K562 (cell line): ENCODE measurements at regions not wholly inside any gene's neighbourhood (a gene's known extent, or its start where the extent isn't known, plus 50 kb on each side); places are given as distances from the start of the nearest gene placed in this dataset.

Source experiments
- ATAC-seq: fragments of 200-7000 bp; cut with Tn5 transposase; 3 replicates; pipeline ENCODE4 v1.9.1; 2020; ENCODE audit warnings: moderate library complexity
- BruUV-seq: library from RNA; stranded (reverse); fragments of 400-500 nt; replicated peaks from 2 replicates; lab custom pipeline; 2021; lab: Mats Ljungman, UMichigan
- CTCF ChIA-PET: fragments of 300-600 bp; formaldehyde crosslinking; extraction: SDS; loops from one replicate; lab custom pipeline; 2021; ENCODE audit warnings: low intra/inter-chr PET ratio; lab: Yijun Ruan, JAX
- POLR2A ChIA-PET: fragments of 300-600, 350-650 bp; sonication (Branson Sonifier 250); formaldehyde crosslinking; extraction: SDS; loops from one replicate; lab custom pipeline; 2021; ENCODE audit warnings: antibody characterized with exemption, inconsistent platforms; lab: Yijun Ruan, JAX
- DNase-seq, 4 experiments: peaks; one replicate each; pipeline versions ENCODE4 v3.0.0 to v3.0.0-alpha.2; 2011 to 2018; ENCODE audit warnings: low spot score in 3 of 4, mixed read lengths in 3 of 4; ENCODE audit errors: extremely low read depth in 1 of 4
- FAIRE-seq: peaks from 2 replicates; lab custom pipeline; 2011; peaks lifted over from hg19 to GRCh38; lab: Jason Lieb, UNC
- H2AFZ ChIP-seq: 2 replicates; pipeline ENCODE4 v1.6.0; 2011; ENCODE audit warnings: low read depth, low read length, control low read depth, inconsistent platforms
- H3K27ac ChIP-seq: fragments of 200-600 bp; 3 replicates; pipeline ENCODE4 v1.8.0; 2011; ENCODE audit warnings: low read depth, mild to moderate bottlenecking, control low read depth, inconsistent platforms, low read length, moderate library complexity, mixed read lengths; ENCODE audit errors: extremely low read depth
- H3K27me3 ChIP-seq, 2 experiments: fragments of 300-600 bp in 1 of 2; 2 replicates in 1 of 2; 3 replicates in 1 of 2; pipeline versions ENCODE4 v1.6.0 to v1.8.0; 2011; ENCODE audit warnings: inconsistent platforms in 2 of 2, low read length in 2 of 2, mild to moderate bottlenecking in 1 of 2, mixed read lengths in 1 of 2, moderate library complexity in 1 of 2; ENCODE audit not compliant: control insufficient read depth in 2 of 2, insufficient read depth in 2 of 2
- H3K36me3 ChIP-seq: fragments of 300-600 bp; 3 replicates; pipeline ENCODE4 v1.8.0; 2011; ENCODE audit warnings: mild to moderate bottlenecking, low read length, inconsistent platforms; ENCODE audit not compliant: control insufficient read depth, insufficient read depth
- H3K4me1 ChIP-seq, 2 experiments: fragments of 200-600 bp in 1 of 2; replicated peaks in 1 of 2; 2 replicates in 1 of 2; 3 replicates in 1 of 2; pipeline versions ENCODE4 v1.5.1 to v1.8.0; 2011; ENCODE audit warnings: inconsistent platforms in 2 of 2, low read length in 2 of 2, mild to moderate bottlenecking in 1 of 2, mixed read lengths in 1 of 2, moderate library complexity in 1 of 2; ENCODE audit not compliant: control insufficient read depth in 2 of 2, insufficient read depth in 2 of 2
- H3K4me2 ChIP-seq: 2 replicates; pipeline ENCODE4 v1.6.1; 2011; ENCODE audit warnings: low read length, control low read depth, inconsistent platforms, mixed read lengths; ENCODE audit not compliant: insufficient read depth
- H3K4me3 ChIP-seq: fragments of 200-600 bp; sonication (generic), shearing (Covaris generic); 2 replicates; pipeline ENCODE4 v1.5.1; 2016; ENCODE audit warnings: control low read depth, inconsistent platforms
- H3K79me2 ChIP-seq: fragments of 200-600 bp; 3 replicates; pipeline ENCODE4 v1.8.0; 2011; ENCODE audit warnings: low read length, inconsistent platforms; ENCODE audit not compliant: control insufficient read depth, insufficient read depth
- H3K9ac ChIP-seq, 2 experiments: 2 replicates each; pipeline versions ENCODE4 v1.6.0 to v1.6.1; 2011; ENCODE audit warnings: low read depth in 2 of 2, low read length in 2 of 2, control low read depth in 1 of 2, inconsistent platforms in 1 of 2, mild to moderate bottlenecking in 1 of 2, mixed read lengths in 1 of 2; ENCODE audit not compliant: insufficient read depth in 1 of 2
- H3K9me1 ChIP-seq: one replicate; pipeline ENCODE4 v1.6.0; 2011; ENCODE audit warnings: inconsistent platforms, mild to moderate bottlenecking, low read length, moderate library complexity; ENCODE audit not compliant: control insufficient read depth, insufficient read depth
- H3K9me3 ChIP-seq: replicated peaks from 2 replicates; pipeline ENCODE4 v1.5.1; 2011; ENCODE audit warnings: low read depth, low read length, inconsistent platforms; ENCODE audit not compliant: control insufficient read depth, insufficient read depth
- H4K20me1 ChIP-seq: replicated peaks from 2 replicates; pipeline ENCODE4 v1.6.1; 2011; ENCODE audit warnings: low read length, inconsistent platforms, mixed read lengths; ENCODE audit not compliant: control insufficient read depth, insufficient read depth
- BRF1 ChIP-seq: IDR thresholded peaks from 3 replicates; pipeline ENCODE4 v1.6.1; 2011; ENCODE audit warnings: borderline replicate concordance, mild to moderate bottlenecking; ENCODE audit not compliant: insufficient read length; ENCODE audit errors: extremely low read depth
- HDAC2 ChIP-seq: fragments of 450-650 bp; IDR thresholded peaks from 2 replicates; pipeline ENCODE4 v1.6.1; 2016; ENCODE audit warnings: mild to moderate bottlenecking
- KDM4B ChIP-seq, 2 experiments: fragments of 450-650 bp in 1 of 2; sonication (generic) in 1 of 2; IDR thresholded peaks; 2 replicates each; pipeline ENCODE4 v1.6.1; 2016 to 2017; ENCODE audit warnings: borderline replicate concordance in 2 of 2, antibody characterized with exemption in 1 of 2, low read depth in 1 of 2, mild to moderate bottlenecking in 1 of 2
- MAFG ChIP-seq: fragments of 450-650 bp; conservative IDR thresholded peaks from 2 replicates; pipeline ENCODE4 v1.6.1; 2016; ENCODE audit warnings: missing genetic modification characterization, missing compliant biosample characterization
- MIER1 ChIP-seq: fragments of 450-650 bp; IDR thresholded peaks from 2 replicates; pipeline ENCODE4 v1.6.1; 2016; ENCODE audit warnings: antibody characterized with exemption, mild to moderate bottlenecking, low read depth
- NFE2 ChIP-seq: IDR thresholded peaks from 2 replicates; pipeline ENCODE4 v1.6.1; 2014; ENCODE audit warnings: antibody characterized with exemption, low read depth
- ZNF589 ChIP-seq: fragments of 200-800 bp; sonication (Bioruptor generic); IDR thresholded peaks from 2 replicates; pipeline ENCODE4 v1.6.1; 2016; ENCODE audit warnings: low read depth, missing genetic modification characterization, missing compliant biosample characterization
- ZNF695 ChIP-seq: fragments of 450-650 bp; formaldehyde crosslinking; IDR thresholded peaks from 2 replicates; pipeline ENCODE4 v1.4.0; 2020; ENCODE audit warnings: mild to moderate bottlenecking, moderate library complexity
- WGBS: fragments of 100-300 bp; shearing (Covaris generic); methylation state at CpG from one replicate; pipeline ENCODE4 v1.1.6; 2016; ENCODE audit warnings: low coverage, mixed read lengths; ENCODE audit not compliant: insufficient coverage; ENCODE audit errors: missing lambda C conversion rate; 5-methylcytosine and 5-hydroxymethylcytosine counted together
- in situ Hi-C: fragments of 300-500 bp; cut with MboI; formaldehyde crosslinking; loops from 4 replicates; pipeline ENCODE4 v1.15.0; 2018; ENCODE audit warnings: inconsistent platforms, mixed read lengths
- intact Hi-C: fragments of 100-400 bp; cut with micrococcal nuclease; formaldehyde crosslinking; loops from 2 replicates; pipeline ENCODE4 v1.14.2; 2022
- TF ChIP-seq, protein P1 (sequence below), 2 experiments: fragments of 450-650 bp in 1 of 2; sonication (generic) in 1 of 2; formaldehyde crosslinking in 1 of 2; IDR thresholded peaks; 2 replicates each; pipeline versions ENCODE4 v1.7.1 to v1.9.0; 2016 to 2022; ENCODE audit warnings: inconsistent platforms in 1 of 2, mild to moderate bottlenecking in 1 of 2, missing genetic modification reagents in 1 of 2

DNA sequence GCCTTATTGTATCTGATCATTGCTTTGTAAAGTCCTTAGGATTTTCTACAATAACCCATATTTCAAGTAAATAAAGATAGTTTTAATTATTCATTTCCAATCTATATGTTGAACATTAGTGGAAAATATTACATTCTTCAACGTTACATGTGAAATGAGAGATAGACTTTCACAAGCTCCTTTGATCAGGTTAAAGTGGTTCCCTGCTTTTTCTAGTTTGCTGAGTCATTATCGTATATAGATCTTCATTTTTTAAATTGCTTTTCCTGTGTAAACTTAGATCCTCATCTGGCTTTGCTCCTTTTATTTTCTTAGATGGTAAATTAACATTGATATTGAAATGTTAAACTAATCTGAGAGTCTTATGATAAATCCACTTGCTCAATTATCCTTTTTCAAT is 599.0 kb downstream of the TRAM1L1 start:
- H2AFZ ChIP-seq, result no peak overlapping the region
- ChIA-PET POLR2A (no interaction called here), CTCF (no interaction called here)
- no peak overlapping the region for H3K27ac ChIP-seq
- no peaks in the 10 kb centered on the region for H3K36me3 ChIP-seq
- DNase-seq, result no peak
- BruUV-seq, result no TSS peak
- no peaks in the 10 kb centered on the region for H3K27me3 ChIP-seq
- no peaks in the 10 kb centered on the region for H4K20me1 ChIP-seq
- 0% methylated on average over 2 of the region's 2 CpGs for WGBS
- no peak overlapping the region for H3K4me3 ChIP-seq
- intact Hi-C loops, result no loop called here
- FAIRE-seq, result no peak
- H3K4me2 ChIP-seq, result no peak overlapping the region
- H3K9me1 ChIP-seq, result no peaks in the 10 kb centered on the region
- H3K79me2 ChIP-seq, result no peaks in the 10 kb centered on the region
- TF ChIP-seq ZNF589 (CRISPR knock-in tag) (no peak), ZNF695 (CRISPR knock-in tag) (no peak), NFE2 (0 out of 2 replicates have a peak, but pooled peaks have one; percentile 10), HDAC2 (no peak), MAFG (peak; percentile 27; the same call in 1 of the 2 replicates), MIER1 (no peak), KDM4B (IDR thresholded peaks at IDR 0.05; ENCODE audit: borderline replicate concordance in 2 of 2, low read depth in 1 of 2) (no peak), BRF1 (no peak)
- TF ChIP-seq, protein P1, sequence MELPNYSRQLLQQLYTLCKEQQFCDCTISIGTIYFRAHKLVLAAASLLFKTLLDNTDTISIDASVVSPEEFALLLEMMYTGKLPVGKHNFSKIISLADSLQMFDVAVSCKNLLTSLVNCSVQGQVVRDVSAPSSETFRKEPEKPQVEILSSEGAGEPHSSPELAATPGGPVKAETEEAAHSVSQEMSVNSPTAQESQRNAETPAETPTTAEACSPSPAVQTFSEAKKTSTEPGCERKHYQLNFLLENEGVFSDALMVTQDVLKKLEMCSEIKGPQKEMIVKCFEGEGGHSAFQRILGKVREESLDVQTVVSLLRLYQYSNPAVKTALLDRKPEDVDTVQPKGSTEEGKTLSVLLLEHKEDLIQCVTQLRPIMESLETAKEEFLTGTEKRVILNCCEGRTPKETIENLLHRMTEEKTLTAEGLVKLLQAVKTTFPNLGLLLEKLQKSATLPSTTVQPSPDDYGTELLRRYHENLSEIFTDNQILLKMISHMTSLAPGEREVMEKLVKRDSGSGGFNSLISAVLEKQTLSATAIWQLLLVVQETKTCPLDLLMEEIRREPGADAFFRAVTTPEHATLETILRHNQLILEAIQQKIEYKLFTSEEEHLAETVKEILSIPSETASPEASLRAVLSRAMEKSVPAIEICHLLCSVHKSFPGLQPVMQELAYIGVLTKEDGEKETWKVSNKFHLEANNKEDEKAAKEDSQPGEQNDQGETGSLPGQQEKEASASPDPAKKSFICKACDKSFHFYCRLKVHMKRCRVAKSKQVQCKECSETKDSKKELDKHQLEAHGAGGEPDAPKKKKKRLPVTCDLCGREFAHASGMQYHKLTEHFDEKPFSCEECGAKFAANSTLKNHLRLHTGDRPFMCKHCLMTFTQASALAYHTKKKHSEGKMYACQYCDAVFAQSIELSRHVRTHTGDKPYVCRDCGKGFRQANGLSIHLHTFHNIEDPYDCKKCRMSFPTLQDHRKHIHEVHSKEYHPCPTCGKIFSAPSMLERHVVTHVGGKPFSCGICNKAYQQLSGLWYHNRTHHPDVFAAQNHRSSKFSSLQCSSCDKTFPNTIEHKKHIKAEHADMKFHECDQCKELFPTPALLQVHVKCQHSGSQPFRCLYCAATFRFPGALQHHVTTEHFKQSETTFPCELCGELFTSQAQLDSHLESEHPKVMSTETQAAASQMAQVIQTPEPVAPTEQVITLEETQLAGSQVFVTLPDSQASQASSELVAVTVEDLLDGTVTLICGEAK (IDR thresholded peaks at IDR 0.05), result no peak
- TF ChIP-seq, protein P1 (CRISPR knock-in tag; IDR thresholded peaks at IDR 0.05), result no peak
- TF ChIP-seq, all 486 proteins: peak for 2
- ATAC-seq, result no peak
- no peaks in the 10 kb centered on the region for H3K4me1 ChIP-seq
- in situ Hi-C loops, result no loop called here
- H3K9me3 ChIP-seq, result no peaks in the 10 kb centered on the region
- H3K9ac ChIP-seq, result no peak overlapping the region
